Epithelial cell of esophagus (primary cell): ENCODE measurements at regions not wholly inside any gene's neighbourhood (a gene's known extent, or its start where the extent isn't known, plus 50 kb on each side); places are given as distances from the start of the nearest gene placed in this dataset.

Experiments
- DNase-seq: peaks from one replicate; pipeline ENCODE4 v3.0.0; 2010; ENCODE audit warnings: low read depth
- H3K4me3 ChIP-seq: 2 replicates; pipeline ENCODE4 v1.5.1; 2011; ENCODE audit warnings: mild to moderate bottlenecking, low read length, control low read depth
- CTCF ChIP-seq: IDR thresholded peaks from 2 replicates; pipeline ENCODE4 v1.5.1; 2011; ENCODE audit warnings: low read depth, mild to moderate bottlenecking, low read length, control low read depth, inconsistent platforms; ENCODE audit not compliant: insufficient read depth; ENCODE audit errors: missing control alignments

GRCh38 chr2:220228310-220229006, 601.0 kb downstream of the SLC4A3 start:
- peak; percentile 82 for DNase-seq
- no peak for TF ChIP-seq CTCF
- H3K4me3 ChIP-seq, result no peak overlapping the region

- TF ChIP-seq CTCF, result no peak
- DNase-seq, result no peak
- H3K4me3 ChIP-seq, result no peak overlapping the region
Observed at GRCh38 chr2:220240641-220241040, 613.2 kb downstream of the SLC4A3 start.

- TF ChIP-seq CTCF, result no peak
- no peak overlapping the region for H3K4me3 ChIP-seq
- no peak for DNase-seq
Observed at GRCh38 chr2:220241423-220241822, 614.0 kb downstream of the SLC4A3 start.

- no peak overlapping the region for H3K4me3 ChIP-seq
- no peak for DNase-seq
- no peak for TF ChIP-seq CTCF
Observed at GRCh38 chr2:220243571-220243970, 616.1 kb downstream of the SLC4A3 start.

- DNase-seq, result no peak
- TF ChIP-seq CTCF, result no peak
- H3K4me3 ChIP-seq, result no peak overlapping the region
Observed at GRCh38 chr2:220246386-220246785, 619.0 kb downstream of the SLC4A3 start.

- no peak for DNase-seq
- no peak overlapping the region for H3K4me3 ChIP-seq
- TF ChIP-seq CTCF, result no peak
Observed at GRCh38 chr2:220247588-220248350, 620.3 kb downstream of the SLC4A3 start.
